Liver (tissue), 8 donors: ENCODE measurements at regions not wholly inside any gene's neighbourhood (a gene's known extent, or its start where the extent isn't known, plus 50 kb on each side); places are given as distances from the start of the nearest gene placed in this dataset.

Experiments
- DNase-seq: peaks from one replicate; pipeline ENCODE4 v3.0.0-alpha.2; 2017; ENCODE audit warnings: low spot score
- H3K27ac ChIP-seq, 2 donors: one replicate each; pipeline ENCODE4 v1.7.0; 2013; ENCODE audit warnings: inconsistent platforms in 2 of 2, low read length in 2 of 2, control low read depth in 1 of 2, low read depth in 1 of 2, mild to moderate bottlenecking in 1 of 2
- H3K27me3 ChIP-seq, 4 donors: one replicate each; pipeline versions ENCODE4 v1.6.1 to v1.7.0; 2013; ENCODE audit warnings: low read length in 3 of 4, inconsistent platforms in 1 of 4, mild to moderate bottlenecking in 1 of 4, moderate library complexity in 1 of 4; ENCODE audit not compliant: control insufficient read depth in 4 of 4, insufficient read depth in 4 of 4
- H3K36me3 ChIP-seq, 4 donors: one replicate each; pipeline versions ENCODE4 v1.6.1 to v1.7.0; 2013; ENCODE audit warnings: low read length in 3 of 4, mild to moderate bottlenecking in 3 of 4, low read depth in 1 of 4, moderate library complexity in 1 of 4; ENCODE audit not compliant: control insufficient read depth in 4 of 4, insufficient read depth in 3 of 4
- H3K4me1 ChIP-seq, 4 donors: one replicate each; pipeline versions ENCODE4 v1.6.1 to v1.7.0; 2013; ENCODE audit warnings: low read length in 3 of 4, mild to moderate bottlenecking in 3 of 4, moderate library complexity in 1 of 4; ENCODE audit not compliant: control insufficient read depth in 4 of 4, insufficient read depth in 4 of 4
- H3K4me3 ChIP-seq, 3 donors: one replicate each; pipeline versions ENCODE4 v1.6.1 to v1.7.0; 2013; ENCODE audit warnings: low read length in 3 of 3, control low read depth in 1 of 3, low read depth in 1 of 3, mild to moderate bottlenecking in 1 of 3
- H3K9ac ChIP-seq, 2 donors: one replicate each; pipeline ENCODE4 v1.7.0; 2013; ENCODE audit warnings: low read length in 2 of 2, mild to moderate bottlenecking in 2 of 2, moderate library complexity in 2 of 2, control low read depth in 1 of 2, low read depth in 1 of 2
- H3K9me3 ChIP-seq, 4 donors: one replicate each; pipeline versions ENCODE4 v1.6.1 to v1.7.0; 2013; ENCODE audit warnings: low read length in 3 of 4; ENCODE audit not compliant: control insufficient read depth in 4 of 4
- CTCF ChIP-seq: fragments of 150-350 bp; IDR thresholded peaks from 2 replicates; pipeline ENCODE4 v1.5.1; 2017; ENCODE audit warnings: improper control_type of control experiment, low read depth, low read length; ENCODE audit not compliant: missing input control
- EGR1 ChIP-seq, 2 donors: IDR thresholded peaks; 2 replicates each; pipeline ENCODE4 v1.6.1; 2016 to 2018; ENCODE audit warnings: antibody characterized with exemption in 2 of 2, low read depth in 2 of 2
- FOXA1 ChIP-seq: IDR thresholded peaks from 2 replicates; pipeline ENCODE4 v1.6.1; 2016; ENCODE audit warnings: antibody characterized with exemption
- FOXA2 ChIP-seq: IDR thresholded peaks from 2 replicates; pipeline ENCODE4 v1.6.1; 2016; ENCODE audit warnings: antibody characterized with exemption
- GABPA ChIP-seq, 2 donors: IDR thresholded peaks in 1 of 2; conservative IDR thresholded peaks in 1 of 2; 2 replicates each; pipeline ENCODE4 v1.6.1; 2016; ENCODE audit warnings: antibody characterized with exemption in 2 of 2, mild to moderate bottlenecking in 1 of 2, moderate library complexity in 1 of 2
- HNF4A ChIP-seq, 2 donors: conservative IDR thresholded peaks; 2 replicates each; pipeline ENCODE4 v1.6.1; 2016; ENCODE audit warnings: antibody characterized with exemption in 2 of 2, mild to moderate bottlenecking in 2 of 2
- HNF4G ChIP-seq: IDR thresholded peaks from 2 replicates; pipeline ENCODE4 v1.6.1; 2016; ENCODE audit warnings: antibody characterized with exemption
- JUND ChIP-seq, 2 donors: IDR thresholded peaks; 2 replicates each; pipeline ENCODE4 v1.6.1; 2016; ENCODE audit warnings: antibody characterized with exemption in 2 of 2
- MAX ChIP-seq: IDR thresholded peaks from 2 replicates; pipeline ENCODE4 v1.6.1; 2016; ENCODE audit warnings: antibody characterized with exemption
- NR2F2 ChIP-seq: IDR thresholded peaks from 2 replicates; pipeline ENCODE4 v1.6.1; 2016; ENCODE audit warnings: antibody characterized with exemption
- RAD21 ChIP-seq, 2 donors: IDR thresholded peaks; 2 replicates each; pipeline ENCODE4 v1.6.1; 2016; ENCODE audit warnings: antibody characterized with exemption in 2 of 2, mild to moderate bottlenecking in 2 of 2
- REST ChIP-seq: IDR thresholded peaks from 2 replicates; pipeline ENCODE4 v1.6.1; 2016; ENCODE audit warnings: antibody characterized with exemption, mild to moderate bottlenecking
- RXRA ChIP-seq, 2 donors: IDR thresholded peaks; 2 replicates each; pipeline ENCODE4 v1.6.1; 2017 to 2018; ENCODE audit warnings: antibody characterized with exemption in 2 of 2, mild to moderate bottlenecking in 1 of 2
- TAF1 ChIP-seq: conservative IDR thresholded peaks from 2 replicates; pipeline ENCODE4 v1.6.1; 2016; ENCODE audit warnings: antibody characterized with exemption, mild to moderate bottlenecking
- YY1 ChIP-seq: IDR thresholded peaks from 2 replicates; pipeline ENCODE4 v1.6.1; 2016; ENCODE audit warnings: antibody characterized with exemption, mild to moderate bottlenecking
- ZBTB33 ChIP-seq: IDR thresholded peaks from 2 replicates; pipeline ENCODE4 v1.6.1; 2016; ENCODE audit warnings: antibody characterized with exemption
- WGBS: extraction: QIAGEN DNeasy Blood & Tissue Kit; methylation state at CpG from one replicate; pipeline ENCODE4 v1.1.7; 2013; 5-methylcytosine and 5-hydroxymethylcytosine counted together
- donor health status: healthy.
- donor health status: healthy.
- donor health status: healthy.
- donor health status: healthy.
- donor health status: healthy.

DNA sequence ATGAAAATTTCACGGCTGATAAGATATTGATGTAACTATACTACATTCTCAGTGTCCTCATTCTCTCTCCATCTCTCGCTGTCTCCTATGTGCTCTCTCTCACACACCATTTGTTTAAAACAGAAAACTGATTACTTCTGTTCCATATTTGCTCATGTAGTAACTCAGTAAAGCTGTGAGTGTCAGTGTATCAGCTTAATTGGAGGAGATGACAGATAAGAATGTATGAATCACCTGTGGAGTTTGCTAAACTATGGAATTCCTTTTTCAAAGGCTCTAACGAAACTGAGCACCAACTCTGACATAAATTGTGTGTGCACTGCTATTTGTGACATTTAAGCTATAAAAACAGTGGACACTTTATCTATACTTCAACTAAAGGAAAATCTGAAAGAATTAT lies 1080.0 kb downstream of the DSC3 start:
- no peaks in the 10 kb centered on the region for H3K27me3 ChIP-seq
- no peak for TF ChIP-seq CTCF
- TF ChIP-seq MAX, result no peak
- TF ChIP-seq ZBTB33, result no peak
- no peak for TF ChIP-seq GABPA (IDR thresholded peaks at IDR 0.05 in 1 of 2, conservative IDR thresholded peaks at IDR 0.05 in 1 of 2)
- DNase-seq, result no peak
- H3K36me3 ChIP-seq, result no peaks in the 10 kb centered on the region
- no peak overlapping the region for H3K4me3 ChIP-seq
- no peak overlapping the region for H3K9ac ChIP-seq
- no peak overlapping the region for H3K27ac ChIP-seq
- no peaks in the 10 kb centered on the region for H3K4me1 ChIP-seq
- WGBS, result 49% methylated on average over 3 of the region's 3 CpGs
- H3K9me3 ChIP-seq, result no peaks in the 10 kb centered on the region

- Histone ChIP-seq H3K9me3 (no peaks in the 10 kb centered on the region), H3K27ac (no peak overlapping the region), H3K36me3 (no peaks in the 10 kb centered on the region), H3K27me3 (no peaks in the 10 kb centered on the region), H3K4me3 (no peak overlapping the region), H3K9ac (no peak overlapping the region), H3K4me1 (no peaks in the 10 kb centered on the region)
- TF ChIP-seq FOXA2 (no peak), RXRA (IDR thresholded peaks at IDR 0.05) (no peak), EGR1 (IDR thresholded peaks at IDR 0.05; ENCODE audit: low read depth in 2 of 2) (no peak), RAD21 (IDR thresholded peaks at IDR 0.05) (no peak), GABPA (IDR thresholded peaks at IDR 0.05 in 1 of 2, conservative IDR thresholded peaks at IDR 0.05 in 1 of 2) (no peak), HNF4G (no peak), NR2F2 (no peak), YY1 (no peak), MAX (no peak), TAF1 (no peak), REST (no peak), HNF4A (conservative IDR thresholded peaks at IDR 0.05) (no peak), FOXA1 (no peak), JUND (IDR thresholded peaks at IDR 0.05) (no peak), ZBTB33 (no peak), CTCF (no peak)
- no peak for DNase-seq
Measured at GRCh38 chr18:29960539-29960938, 1082.0 kb downstream of the DSC3 start.
